Urinary bladder (tissue), 3 donors: ENCODE measurements at regions not wholly inside any gene's neighbourhood (a gene's known extent, or its start where the extent isn't known, plus 50 kb on each side); places are given as distances from the start of the nearest gene placed in this dataset.
A peak's percentile ranks its signal among the peaks of the same experiment; 100 is the strongest.
"Not testable (repeated sequence)": the region's sequence is repeated elsewhere in the genome, so short reads cannot be mapped to it uniquely, and the experiment has no call there.

Experiments
- DNase-seq: peaks from one replicate; pipeline ENCODE4 v3.0.0-alpha.2; 2015; ENCODE audit errors: extremely low spot score
- H3K27ac ChIP-seq: one replicate; pipeline ENCODE4 v1.5.1; 2013; ENCODE audit warnings: low read depth, mild to moderate bottlenecking, moderate library complexity
- H3K36me3 ChIP-seq: one replicate; pipeline ENCODE4 v1.6.1; 2013; ENCODE audit warnings: mild to moderate bottlenecking, moderate library complexity; ENCODE audit not compliant: insufficient read depth
- H3K4me1 ChIP-seq: one replicate; pipeline ENCODE4 v1.6.1; 2013; ENCODE audit warnings: mild to moderate bottlenecking, moderate library complexity; ENCODE audit not compliant: insufficient read depth
- H3K4me3 ChIP-seq: one replicate; pipeline ENCODE4 v1.5.1; 2013; ENCODE audit warnings: low read depth, low read length
- WGBS: extraction: QIAGEN DNeasy Blood & Tissue Kit; methylation state at CpG from one replicate; pipeline ENCODE4 v1.1.7; 2013; 5-methylcytosine and 5-hydroxymethylcytosine counted together
- donor health status: healthy with polysubstance abuse.
- donor health status: healthy.

DNA sequence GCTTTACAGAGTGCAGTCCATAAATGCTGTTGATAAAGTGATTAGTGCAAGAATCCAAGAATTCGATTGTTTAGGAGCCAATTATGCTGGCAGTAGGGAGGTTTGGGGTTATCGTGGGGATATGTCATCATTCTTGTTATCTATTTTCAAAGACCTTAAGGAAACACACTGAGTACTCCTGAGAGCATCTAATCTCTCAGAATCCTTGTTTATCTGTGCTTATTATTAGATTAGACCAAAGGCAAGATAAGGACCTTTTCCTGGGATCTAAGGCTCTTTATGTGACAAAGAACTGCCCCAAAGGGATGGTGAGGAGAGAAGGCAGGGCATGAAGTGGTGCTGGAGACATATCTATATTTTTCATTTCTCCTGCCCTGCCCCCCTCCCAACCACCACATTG is 139.1 kb downstream of the TSEN15 start:
- DNase-seq = no peak
- 38% methylated on average over 2 of the region's 2 CpGs for WGBS
- Histone ChIP-seq H3K4me1 (no peaks in the 10 kb centered on the region), H3K27ac (no peak overlapping the region), H3K36me3 (no peaks in the 10 kb centered on the region), H3K4me3 (no peak overlapping the region)

GRCh38 chr1:184191181-184191621 is 139.7 kb downstream of the TSEN15 start:
- Histone ChIP-seq H3K4me1 (no peaks in the 10 kb centered on the region), H3K27ac (no peak overlapping the region), H3K4me3 (no peak overlapping the region), H3K36me3 (no peaks in the 10 kb centered on the region)
- WGBS = 22% methylated on average over 12 of the region's 12 CpGs
- peak; percentile 81 for DNase-seq

- Histone ChIP-seq H3K4me1 (no peaks in the 10 kb centered on the region), H3K27ac (no peak overlapping the region), H3K4me3 (no peak overlapping the region), H3K36me3 (no peaks in the 10 kb centered on the region)
- 99% methylated on average over 1 of the region's 1 CpG for WGBS
- no peak for DNase-seq
Measured at GRCh38 chr1:184192796-184193195, 141.3 kb downstream of the TSEN15 start.

GRCh38 chr1:184193451-184193850 is 141.9 kb downstream of the TSEN15 start:
- WGBS = 90% methylated on average over 1 of the region's 1 CpG
- no peaks in the 10 kb centered on the region for H3K4me1 ChIP-seq
- no peak for DNase-seq
- no peaks in the 10 kb centered on the region for H3K36me3 ChIP-seq
- H3K27ac ChIP-seq = no peak overlapping the region
- H3K4me3 ChIP-seq = no peak overlapping the region

DNA sequence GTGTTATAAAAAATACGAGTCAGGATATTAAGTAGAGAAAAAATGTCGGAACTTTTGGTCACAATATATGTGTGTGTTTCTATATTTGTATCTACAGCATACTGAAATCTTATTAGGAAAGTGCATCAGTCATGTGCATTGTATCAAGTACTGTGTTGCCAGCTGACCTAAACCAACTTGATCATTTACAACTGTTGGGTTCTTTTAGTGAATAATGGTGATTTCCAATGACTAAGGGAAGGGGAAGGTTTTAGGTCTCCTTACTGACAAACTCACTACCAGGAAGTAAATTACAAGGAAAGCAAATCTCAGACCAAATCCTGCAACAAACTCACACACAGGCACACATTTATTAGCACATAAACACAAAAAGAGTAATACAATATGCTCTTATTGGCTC is 142.7 kb downstream of the TSEN15 start:
- H3K27ac ChIP-seq = no peak overlapping the region
- no peak for DNase-seq
- 79% methylated on average over 2 of the region's 2 CpGs for WGBS
- no peaks in the 10 kb centered on the region for H3K4me1 ChIP-seq
- H3K4me3 ChIP-seq = no peak overlapping the region
- H3K36me3 ChIP-seq = no peaks in the 10 kb centered on the region

DNA sequence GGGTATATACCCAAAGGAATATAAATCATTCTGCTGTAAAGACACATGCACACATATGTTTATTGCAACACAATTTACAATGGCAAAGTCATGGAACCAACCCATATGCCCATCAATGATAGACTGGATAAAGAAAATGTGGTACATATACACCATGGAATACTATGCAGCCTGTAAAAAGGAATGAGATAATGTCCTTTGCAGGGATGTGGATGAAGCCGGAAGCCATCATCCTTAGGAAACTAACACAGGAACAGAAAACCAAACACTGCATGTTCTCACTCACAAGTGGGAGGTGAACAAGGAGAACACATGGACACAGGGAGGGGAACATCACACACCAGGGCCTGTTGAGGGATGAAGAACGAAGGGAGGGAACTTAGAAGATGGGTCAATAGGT is 144.2 kb downstream of the TSEN15 start:
- not testable (repeated sequence) for H3K27ac ChIP-seq, DNase-seq, H3K4me3 ChIP-seq, H3K4me1 ChIP-seq, H3K36me3 ChIP-seq
- WGBS = 94% methylated on average over 2 of the region's 2 CpGs

DNA sequence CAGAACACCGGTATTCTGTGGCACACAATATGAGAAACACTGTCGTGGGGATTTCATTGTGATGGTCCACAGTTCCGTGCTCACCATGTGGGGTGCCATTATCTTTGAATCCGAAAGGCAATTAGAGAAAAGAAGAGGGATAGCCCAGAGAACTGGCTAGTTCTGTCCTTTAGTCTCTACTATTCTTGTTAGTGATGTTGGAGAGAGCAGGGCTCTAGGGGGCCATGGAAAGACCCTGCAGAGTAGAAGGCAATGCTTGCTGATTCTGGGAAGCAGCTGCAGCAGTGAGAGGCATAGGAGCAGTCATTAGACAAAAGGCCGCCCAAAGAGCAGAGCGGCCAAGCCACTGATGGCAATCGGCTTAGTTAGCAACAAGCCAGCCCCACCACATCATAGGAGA is 146.3 kb downstream of the TSEN15 start:
- Histone ChIP-seq H3K27ac (no peak overlapping the region), H3K4me1 (no peaks in the 10 kb centered on the region), H3K4me3 (no peak overlapping the region), H3K36me3 (no peaks in the 10 kb centered on the region)
- DNase-seq = no peak
- 97% methylated on average over 7 of the region's 7 CpGs for WGBS

DNA sequence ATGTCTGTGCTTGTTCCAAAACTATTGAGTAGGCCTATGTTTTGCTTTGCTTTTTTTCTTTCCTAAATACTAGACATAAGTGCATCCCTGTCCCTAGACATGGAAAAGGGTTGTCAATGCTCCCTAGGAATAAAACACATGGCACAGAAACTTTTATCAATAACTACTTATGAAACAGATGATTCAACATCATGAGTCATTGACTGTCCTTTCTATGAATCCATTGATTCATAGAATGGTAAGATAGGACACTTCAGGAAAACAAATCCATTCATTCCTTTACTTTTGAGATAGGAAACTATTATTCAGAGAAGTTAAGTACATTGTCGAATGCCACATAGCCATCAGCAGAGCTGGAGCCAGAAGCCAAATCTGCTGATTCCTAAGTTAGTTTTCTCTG is 147.5 kb downstream of the TSEN15 start:
- H3K4me3 ChIP-seq = no peak overlapping the region
- no peaks in the 10 kb centered on the region for H3K4me1 ChIP-seq
- no peaks in the 10 kb centered on the region for H3K36me3 ChIP-seq
- H3K27ac ChIP-seq = no peak overlapping the region
- no peak for DNase-seq
- 94% methylated on average over 1 of the region's 1 CpG for WGBS

DNA sequence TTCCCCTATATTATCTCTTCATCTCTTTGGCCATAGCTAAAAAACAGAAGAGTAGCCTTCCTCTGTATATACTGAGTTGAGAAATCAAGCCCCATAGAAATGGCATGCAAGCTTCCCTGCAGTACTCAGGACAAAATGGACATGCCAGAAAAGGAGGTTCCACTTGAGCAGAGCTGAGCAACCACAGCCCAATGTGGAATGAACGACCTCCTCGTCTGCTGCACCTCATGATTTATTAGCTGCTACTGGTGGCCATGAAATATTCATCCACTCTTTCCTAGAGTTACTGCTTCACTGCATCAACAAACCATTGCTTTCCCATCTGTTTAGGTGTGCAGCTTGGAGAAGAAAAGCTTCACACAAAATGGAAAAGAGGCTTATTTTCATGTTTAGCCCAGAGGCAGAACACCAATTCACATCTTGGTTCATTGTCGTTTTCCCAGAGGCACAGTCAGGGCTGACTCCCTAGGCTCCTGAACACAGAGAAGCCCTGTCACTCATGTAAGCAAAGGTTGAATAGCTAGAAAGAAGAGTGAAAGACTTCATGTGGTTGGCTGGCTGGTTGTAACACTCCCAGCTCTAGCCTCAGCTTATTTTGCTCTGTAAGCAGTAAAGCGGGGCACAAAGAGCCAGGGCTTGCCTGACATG is 148.0 kb downstream of the TSEN15 start:
- no peak for DNase-seq
- Histone ChIP-seq H3K4me3 (no peak overlapping the region), H3K27ac (no peak overlapping the region), H3K4me1 (no peaks in the 10 kb centered on the region), H3K36me3 (no peaks in the 10 kb centered on the region)
- 66% methylated on average over 4 of the region's 4 CpGs for WGBS

- Histone ChIP-seq H3K4me1 (peaks cover 2% of the 10 kb centered on the region), H3K27ac (no peak overlapping the region), H3K4me3 (no peak overlapping the region), H3K36me3 (no peaks in the 10 kb centered on the region)
- no peak for DNase-seq
- WGBS = 96% methylated on average over 2 of the region's 2 CpGs
Measured at GRCh38 chr1:184208622-184209021, 157.1 kb downstream of the TSEN15 start.

DNA sequence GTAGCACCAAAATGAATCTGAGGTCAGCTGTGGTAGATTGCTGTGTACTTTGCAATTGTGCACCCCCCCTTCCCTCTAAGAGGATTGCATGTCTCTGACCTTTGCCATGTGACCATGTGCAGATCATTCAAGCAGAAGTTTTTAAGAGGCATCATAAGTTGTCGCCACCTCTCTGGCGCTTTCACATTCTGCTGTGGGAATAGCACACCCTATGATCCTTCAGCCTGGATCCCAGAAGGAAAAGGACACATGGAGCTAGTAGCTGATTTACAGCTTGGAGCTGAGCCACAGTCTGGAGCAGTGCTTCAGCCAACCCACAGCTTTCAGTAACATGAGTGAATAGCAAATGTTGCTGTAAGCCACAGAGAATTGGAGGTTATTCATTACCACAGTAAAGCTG is 158.5 kb downstream of the TSEN15 start:
- DNase-seq = no peak
- no peak overlapping the region for H3K4me3 ChIP-seq
- peaks cover 2% of the 10 kb centered on the region for H3K4me1 ChIP-seq
- H3K36me3 ChIP-seq = no peaks in the 10 kb centered on the region
- H3K27ac ChIP-seq = no peak overlapping the region
- WGBS = 67% methylated on average over 2 of the region's 2 CpGs

DNA sequence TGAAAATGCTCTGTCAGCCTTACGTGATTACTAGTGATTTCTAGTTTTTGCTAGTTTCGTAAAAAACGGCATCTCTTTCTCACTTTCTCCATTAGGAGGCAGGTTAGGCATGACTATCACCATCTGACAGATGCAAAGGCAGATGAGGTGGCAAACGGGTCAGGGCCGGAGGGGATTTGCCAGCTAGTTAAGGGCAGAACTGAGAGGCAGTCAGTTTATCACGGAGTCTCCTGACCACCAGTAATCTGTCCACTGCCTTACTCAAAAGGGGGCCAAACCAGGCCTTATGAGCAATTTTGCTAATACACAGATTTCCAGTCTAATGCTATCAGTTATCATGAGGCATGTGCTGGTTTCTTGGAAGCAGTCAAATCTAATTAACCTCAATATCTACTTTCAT is 159.3 kb downstream of the TSEN15 start:
- H3K4me3 ChIP-seq = no peak overlapping the region
- WGBS = 90% methylated on average over 6 of the region's 6 CpGs
- H3K27ac ChIP-seq = no peak overlapping the region
- H3K36me3 ChIP-seq = no peaks in the 10 kb centered on the region
- H3K4me1 ChIP-seq = peaks cover 2% of the 10 kb centered on the region
- DNase-seq = no peak

GRCh38 chr1:184212649-184213314 is 161.3 kb downstream of the TSEN15 start:
- no peak for DNase-seq
- 77% methylated on average over 7 of the region's 7 CpGs for WGBS
- Histone ChIP-seq H3K4me3 (no peak overlapping the region), H3K36me3 (no peaks in the 10 kb centered on the region), H3K4me1 (peaks cover 2% of the 10 kb centered on the region), H3K27ac (no peak overlapping the region)

GRCh38 chr1:184214128-184214527 is 162.6 kb downstream of the TSEN15 start:
- Histone ChIP-seq H3K36me3 (no peaks in the 10 kb centered on the region), H3K4me1 (peaks cover 2% of the 10 kb centered on the region), H3K4me3 (no peak overlapping the region), H3K27ac (no peak overlapping the region)
- WGBS = 96% methylated on average over 4 of the region's 4 CpGs
- no peak for DNase-seq
